GM12872 (cell line): ENCODE measurements at regions not wholly inside any gene's neighbourhood (a gene's known extent, or its start where the extent isn't known, plus 50 kb on each side); places are given as distances from the start of the nearest gene placed in this dataset.
A peak's percentile ranks its signal among the peaks of the same experiment; 100 is the strongest.

Experiments
- CTCF ChIP-seq: IDR thresholded peaks from 3 replicates; pipeline ENCODE4 v1.5.1; 2011; ENCODE audit warnings: low read depth, mild to moderate bottlenecking, low read length, moderate library complexity; ENCODE audit not compliant: insufficient read depth

GRCh38 chr19:28021259-28022185 lies 1191.4 kb downstream of the UQCRFS1 start:
- no peak for TF ChIP-seq CTCF

- TF ChIP-seq CTCF = no peak
Observed at GRCh38 chr19:28020619-28021258, 1192.2 kb downstream of the UQCRFS1 start.

DNA sequence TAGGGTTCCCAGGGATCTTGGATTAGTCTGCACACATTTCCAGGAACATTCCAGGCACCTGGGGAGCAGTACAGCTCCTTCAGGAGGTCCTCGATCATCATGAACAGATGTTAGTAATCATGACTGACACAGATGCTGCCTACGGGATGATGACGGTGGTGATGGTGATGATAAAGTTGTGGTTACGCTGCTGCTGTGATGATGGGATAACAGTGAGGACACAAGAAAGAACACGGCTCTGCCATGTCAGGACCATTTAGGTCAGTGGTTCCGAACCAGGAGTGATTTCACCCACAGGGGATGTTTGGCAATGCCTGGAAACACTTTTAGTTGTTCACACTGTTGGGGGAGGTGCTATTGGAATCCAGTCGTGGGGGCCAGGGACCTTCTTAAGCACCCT lies 1193.0 kb downstream of the UQCRFS1 start:
- TF ChIP-seq CTCF = no peak

DNA sequence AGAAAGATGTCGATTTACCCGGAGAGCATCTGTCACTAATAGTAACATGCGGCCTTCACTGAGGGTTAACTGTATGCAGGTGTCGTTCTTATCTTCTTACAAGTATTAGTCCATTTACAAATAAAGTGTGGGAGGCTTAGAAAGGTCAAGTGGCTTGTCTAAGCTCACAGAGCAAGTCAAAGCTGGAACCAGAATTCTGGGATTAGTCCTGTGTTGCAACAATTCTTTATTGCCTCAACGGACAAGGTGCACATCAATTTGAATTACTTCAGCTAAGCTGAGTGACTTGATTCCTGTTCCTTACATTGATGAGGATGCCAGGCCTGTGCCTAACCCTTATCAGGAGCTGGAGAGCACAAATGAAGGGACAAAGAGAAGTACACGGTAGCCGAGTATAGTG lies 1193.6 kb downstream of the UQCRFS1 start:
- no peak for TF ChIP-seq CTCF

GRCh38 chr19:28018499-28018898 lies 1194.5 kb downstream of the UQCRFS1 start:
- TF ChIP-seq CTCF = no peak

GRCh38 chr19:28014615-28015405 lies 1198.1 kb downstream of the UQCRFS1 start:
- no peak for TF ChIP-seq CTCF

- TF ChIP-seq CTCF = peak; percentile 25; the same call in 2 of the 3 replicates
Observed at GRCh38 chr19:28012361-28012760, 1200.6 kb downstream of the UQCRFS1 start.
